HepG2 (cell line): ENCODE measurements at regions not wholly inside any gene's neighbourhood (a gene's known extent, or its start where the extent isn't known, plus 50 kb on each side); places are given as distances from the start of the nearest gene placed in this dataset.

Source experiments
- ATAC-seq: fragments of 200-7000 bp; cut with Tn5 transposase; 3 replicates; pipeline ENCODE4 v1.9.1; 2020; ENCODE audit warnings: mild to moderate bottlenecking, moderate library complexity
- BruUV-seq: library from RNA; stranded (reverse); fragments of 400-500 nt; replicated peaks from 2 replicates; lab custom pipeline; 2021; lab: Mats Ljungman, UMichigan
- CTCF ChIA-PET: fragments of 300-600 bp; formaldehyde crosslinking; extraction: SDS; loops from one replicate; lab custom pipeline; 2021; ENCODE audit warnings: low total read pairs, inconsistent platforms, low intra/inter-chr PET ratio; lab: Yijun Ruan, JAX
- POLR2A ChIA-PET: fragments of 350-600 bp; sonication (Branson Sonifier 250); formaldehyde crosslinking; loops from one replicate; lab custom pipeline; 2020; ENCODE audit warnings: antibody characterized with exemption, inconsistent platforms; lab: Yijun Ruan, JAX
- DNase-seq: peaks from one replicate; pipeline ENCODE4 v3.0.0-alpha.2; 2015; ENCODE audit warnings: low spot score
- FAIRE-seq: peaks from 3 replicates; lab custom pipeline; 2011; peaks lifted over from hg19 to GRCh38; lab: Jason Lieb, UNC
- H2AFZ ChIP-seq: one replicate; pipeline ENCODE4 v1.6.1; 2011; ENCODE audit warnings: low read length, inconsistent platforms
- H3K27ac ChIP-seq: fragments of 300-600 bp; 3 replicates; pipeline ENCODE4 v1.8.0; 2011; ENCODE audit warnings: mixed run types, mild to moderate bottlenecking, mixed read lengths, low read length, inconsistent platforms; ENCODE audit not compliant: insufficient read depth; ENCODE audit errors: extremely low read length
- H3K27me3 ChIP-seq, 2 experiments: fragments of 200-600 bp in 1 of 2; 2 replicates in 1 of 2; 3 replicates in 1 of 2; pipeline versions ENCODE4 v1.6.0 to v1.8.0; 2011; ENCODE audit warnings: low read length in 2 of 2, mild to moderate bottlenecking in 2 of 2, moderate library complexity in 2 of 2, inconsistent platforms in 1 of 2; ENCODE audit not compliant: insufficient read depth in 2 of 2, control insufficient read depth in 1 of 2
- H3K36me3 ChIP-seq, 2 experiments: fragments of 200-600 bp in 1 of 2; replicated peaks in 1 of 2; 2 replicates in 1 of 2; 3 replicates in 1 of 2; pipeline versions ENCODE4 v1.5.1 to v1.8.0; 2011; ENCODE audit warnings: low read length in 2 of 2, inconsistent platforms in 1 of 2; ENCODE audit not compliant: insufficient read depth in 2 of 2, control insufficient read depth in 1 of 2
- H3K4me1 ChIP-seq: 2 replicates; pipeline ENCODE4 v1.5.1; 2012; ENCODE audit warnings: low read length, inconsistent platforms; ENCODE audit not compliant: insufficient read depth
- H3K4me2 ChIP-seq: 2 replicates; pipeline ENCODE4 v1.6.0; 2011; ENCODE audit warnings: low read depth, low read length, inconsistent platforms
- H3K4me3 ChIP-seq, 3 experiments: fragments of 200-600 bp in 1 of 3; sonication (generic), shearing (Covaris generic) in 1 of 3; replicated peaks in 1 of 3; 2 replicates each; pipeline ENCODE4 v1.5.1; 2011 to 2016; ENCODE audit warnings: low read length in 3 of 3, inconsistent platforms in 2 of 3, low read depth in 2 of 3, mild to moderate bottlenecking in 2 of 3, control low read depth in 1 of 3, mixed read lengths in 1 of 3; ENCODE audit not compliant: insufficient read depth in 1 of 3
- H3K79me2 ChIP-seq: one replicate; pipeline ENCODE4 v1.6.1; 2011; ENCODE audit warnings: low read length, inconsistent platforms; ENCODE audit not compliant: insufficient read depth
- H3K9ac ChIP-seq: 2 replicates; pipeline ENCODE4 v1.6.0; 2011; ENCODE audit warnings: mild to moderate bottlenecking, low read depth, low read length, inconsistent platforms; ENCODE audit not compliant: insufficient read depth
- H3K9me3 ChIP-seq: 2 replicates; pipeline ENCODE4 v1.5.1; 2012; ENCODE audit warnings: mild to moderate bottlenecking, low read length
- H4K20me1 ChIP-seq: 2 replicates; pipeline ENCODE4 v1.6.0; 2011; ENCODE audit warnings: inconsistent platforms, mild to moderate bottlenecking, low read length, moderate library complexity; ENCODE audit not compliant: insufficient read depth
- ATAD3A ChIP-seq: sonication (generic); formaldehyde crosslinking; IDR thresholded peaks from 2 replicates; pipeline ENCODE4 v1.4.0; 2020; ENCODE audit warnings: missing genetic modification reagents
- CCAR2 ChIP-seq: fragments of 200-400 bp; formaldehyde crosslinking; optimal IDR thresholded peaks from 2 replicates; pipeline ENCODE3; 2018; ENCODE audit warnings: low read depth, mild to moderate bottlenecking, low read length, moderate library complexity
- HMGA1 ChIP-seq: sonication (generic); formaldehyde crosslinking; conservative IDR thresholded peaks from 2 replicates; pipeline ENCODE4 v1.4.0; 2020; ENCODE audit warnings: missing genetic modification reagents
- MED8 ChIP-seq: sonication (generic); formaldehyde crosslinking; IDR thresholded peaks from 2 replicates; pipeline ENCODE4 v1.8.1; 2023; ENCODE audit warnings: mild to moderate bottlenecking, missing genetic modification reagents; ENCODE audit not compliant: insufficient replicate concordance
- MTF1 ChIP-seq: sonication (generic); formaldehyde crosslinking; IDR thresholded peaks from 2 replicates; pipeline ENCODE4 v1.5.0; 2020; ENCODE audit warnings: missing genetic modification reagents
- TBX2 ChIP-seq: sonication (generic); formaldehyde crosslinking; IDR thresholded peaks from 2 replicates; pipeline ENCODE4 v1.5.0; 2020; ENCODE audit warnings: missing genetic modification reagents, mild to moderate bottlenecking, borderline replicate concordance
- ZNF256 ChIP-seq: sonication (generic); formaldehyde crosslinking; conservative IDR thresholded peaks from 2 replicates; pipeline ENCODE4 v1.4.0; 2020; ENCODE audit warnings: missing genetic modification reagents
- ZNF556 ChIP-seq: sonication (generic); formaldehyde crosslinking; IDR thresholded peaks from 2 replicates; pipeline ENCODE4 v1.4.0; 2020; ENCODE audit warnings: mild to moderate bottlenecking, missing genetic modification reagents, borderline replicate concordance
- ZNF652 ChIP-seq: IDR thresholded peaks from 2 replicates; pipeline ENCODE4 v1.6.1; 2016; ENCODE audit warnings: low read depth, borderline replicate concordance
- whole genome bisulfite sequencing: methylation state at CpG from one replicate; pipeline ENCODE4 v1.1.6; 2017; ENCODE audit warnings: low lambda C conversion rate; 5-methylcytosine and 5-hydroxymethylcytosine counted together
- in situ Hi-C: cut with HindIII; loops from 2 replicates; pipeline ENCODE4 v1.10.0; 2017; ENCODE audit warnings: low pct_unique_long_range_greater_than_20kb; ENCODE audit not compliant: extremely low pct_ligation_motif_present
- intact Hi-C: fragments of 100-400 bp; cut with micrococcal nuclease; formaldehyde crosslinking; loops from one replicate; pipeline ENCODE4 v1.10.0; 2022; ENCODE audit not compliant: unreplicated experiment
- TF ChIP-seq, protein P1 (sequence below): sonication (generic); formaldehyde crosslinking; IDR thresholded peaks from 2 replicates; pipeline ENCODE4 v1.5.0; 2020; ENCODE audit warnings: mild to moderate bottlenecking, missing genetic modification reagents
- TF ChIP-seq, protein P2 (sequence below): sonication (generic); formaldehyde crosslinking; IDR thresholded peaks from 2 replicates; pipeline ENCODE4 v1.5.1; 2020; ENCODE audit warnings: mild to moderate bottlenecking, missing genetic modification reagents, moderate library complexity

DNA sequence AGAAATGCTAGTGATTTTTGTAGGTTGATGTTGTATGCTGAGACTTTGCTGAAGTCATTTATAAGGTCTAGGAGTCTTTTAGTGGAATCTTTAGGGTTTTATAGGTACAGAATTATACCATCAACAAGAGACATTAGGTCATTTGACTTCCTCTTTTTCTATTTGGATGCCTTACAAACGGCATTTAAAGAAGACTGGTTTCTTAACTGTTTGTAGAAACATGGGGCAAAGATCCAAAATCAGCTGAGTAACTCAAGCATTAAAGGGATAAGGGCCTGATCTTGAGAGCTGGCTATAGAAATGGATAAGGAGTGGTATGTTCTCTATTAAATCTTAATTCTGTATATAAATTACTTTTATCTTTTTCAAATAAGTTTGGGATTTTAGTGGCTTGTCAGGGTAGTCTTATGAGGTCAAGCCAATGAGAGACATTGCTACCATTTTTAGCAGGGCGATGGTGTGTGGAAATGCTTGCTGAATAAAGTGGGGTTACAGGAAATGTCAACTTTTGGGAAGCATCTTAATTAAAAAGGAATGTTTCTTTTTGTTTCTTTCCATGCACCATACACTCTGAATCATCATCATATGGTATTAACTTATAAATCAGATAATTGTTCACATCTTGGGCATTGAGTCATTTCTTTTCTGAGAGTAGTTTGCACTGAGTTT, 197.7 kb upstream of the GBE1 start:
- in situ Hi-C loops (no loop called here), intact Hi-C loops (no loop called here)
- Histone ChIP-seq H4K20me1 (no peaks in the 10 kb centered on the region), H3K27me3 (no peaks in the 10 kb centered on the region; a peak in 1 of 5 replicates), H3K27ac (no peak overlapping the region), H2AFZ (no peak overlapping the region), H3K9ac (no peak overlapping the region), H3K4me2 (no peak overlapping the region), H3K4me3 (no peak overlapping the region), H3K9me3 (no peaks in the 10 kb centered on the region), H3K79me2 (no peaks in the 10 kb centered on the region), H3K4me1 (no peaks in the 10 kb centered on the region), H3K36me3 (no peaks in the 10 kb centered on the region)
- no peak for DNase-seq
- POLR2A ChIA-PET, result no interaction called here
- BruUV-seq, result no TSS peak
- TF ChIP-seq, protein P1, sequence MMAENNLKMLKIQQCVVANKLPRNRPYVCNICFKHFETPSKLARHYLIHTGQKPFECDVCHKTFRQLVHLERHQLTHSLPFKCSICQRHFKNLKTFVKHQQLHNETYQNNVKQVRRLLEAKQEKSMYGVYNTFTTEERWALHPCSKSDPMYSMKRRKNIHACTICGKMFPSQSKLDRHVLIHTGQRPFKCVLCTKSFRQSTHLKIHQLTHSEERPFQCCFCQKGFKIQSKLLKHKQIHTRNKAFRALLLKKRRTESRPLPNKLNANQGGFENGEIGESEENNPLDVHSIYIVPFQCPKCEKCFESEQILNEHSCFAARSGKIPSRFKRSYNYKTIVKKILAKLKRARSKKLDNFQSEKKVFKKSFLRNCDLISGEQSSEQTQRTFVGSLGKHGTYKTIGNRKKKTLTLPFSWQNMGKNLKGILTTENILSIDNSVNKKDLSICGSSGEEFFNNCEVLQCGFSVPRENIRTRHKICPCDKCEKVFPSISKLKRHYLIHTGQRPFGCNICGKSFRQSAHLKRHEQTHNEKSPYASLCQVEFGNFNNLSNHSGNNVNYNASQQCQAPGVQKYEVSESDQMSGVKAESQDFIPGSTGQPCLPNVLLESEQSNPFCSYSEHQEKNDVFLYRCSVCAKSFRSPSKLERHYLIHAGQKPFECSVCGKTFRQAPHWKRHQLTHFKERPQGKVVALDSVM (CRISPR knock-in tag), result no peak
- TF ChIP-seq CCAR2 (no peak), MED8 (no peak), ATAD3A (no peak), ZNF652 (CRISPR knock-in tag) (no peak), TBX2 (CRISPR knock-in tag) (no peak), ZNF256 (CRISPR knock-in tag) (no peak), ZNF556 (CRISPR knock-in tag) (no peak), MTF1 (no peak), HMGA1 (no peak)
- TF ChIP-seq, protein P2, sequence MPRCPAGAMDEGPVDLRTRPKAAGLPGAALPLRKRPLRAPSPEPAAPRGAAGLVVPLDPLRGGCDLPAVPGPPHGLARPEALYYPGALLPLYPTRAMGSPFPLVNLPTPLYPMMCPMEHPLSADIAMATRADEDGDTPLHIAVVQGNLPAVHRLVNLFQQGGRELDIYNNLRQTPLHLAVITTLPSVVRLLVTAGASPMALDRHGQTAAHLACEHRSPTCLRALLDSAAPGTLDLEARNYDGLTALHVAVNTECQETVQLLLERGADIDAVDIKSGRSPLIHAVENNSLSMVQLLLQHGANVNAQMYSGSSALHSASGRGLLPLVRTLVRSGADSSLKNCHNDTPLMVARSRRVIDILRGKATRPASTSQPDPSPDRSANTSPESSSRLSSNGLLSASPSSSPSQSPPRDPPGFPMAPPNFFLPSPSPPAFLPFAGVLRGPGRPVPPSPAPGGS (CRISPR knock-in tag), result no peak
- CTCF ChIA-PET, result no interaction called here
- no peak for FAIRE-seq
- ATAC-seq, result no peak
- WGBS, result 2% methylated on average over 2 of the region's 2 CpGs
